GM21717 (cell line): ENCODE measurements at regions not wholly inside any gene's neighbourhood (a gene's known extent, or its start where the extent isn't known, plus 50 kb on each side); places are given as distances from the start of the nearest gene placed in this dataset.
"Not testable (repeated sequence)": the region's sequence is repeated elsewhere in the genome, so short reads cannot be mapped to it uniquely, and the experiment has no call there.

Experiments
- ATAC-seq: cut with Tn5 transposase; IDR thresholded peaks from one replicate; pipeline ENCODE4 v1.9.1; 2021; ENCODE audit warnings: mild to moderate bottlenecking, moderate library complexity; ENCODE audit not compliant: unreplicated experiment

GRCh38 chr14:58725871-58726270, 88.1 kb downstream of the DACT1 start:
- no peak for ATAC-seq

DNA sequence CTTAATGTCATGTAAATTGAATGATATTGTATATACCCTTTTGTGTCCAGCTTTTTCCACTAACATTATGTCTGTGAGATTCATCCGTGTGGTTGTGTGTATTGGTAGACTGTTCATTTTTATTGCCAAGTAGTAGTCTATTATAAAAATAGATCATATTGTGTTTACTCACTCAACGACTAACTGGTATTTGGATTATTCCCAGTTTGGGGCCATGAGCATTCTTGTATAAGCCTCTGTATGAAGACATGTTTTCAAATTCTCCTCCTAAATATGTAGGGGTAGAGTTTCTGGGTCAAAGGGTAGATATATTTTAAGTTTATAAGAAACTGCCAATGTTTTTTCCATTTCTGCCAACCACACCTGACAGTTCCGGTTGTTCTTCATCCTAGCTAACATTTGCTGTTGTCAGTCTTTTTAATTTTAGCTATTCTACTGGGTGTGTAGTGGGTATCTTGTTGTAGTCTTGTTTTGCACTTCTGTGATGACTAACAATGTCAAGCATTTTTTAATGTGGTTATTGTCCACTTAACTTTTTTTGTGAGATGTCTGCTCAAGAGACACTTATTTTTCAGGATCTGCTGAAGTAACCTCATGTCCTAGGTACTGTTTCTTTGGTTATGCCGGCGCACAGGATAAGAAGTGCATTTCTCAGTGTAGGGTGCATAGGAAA, 93.2 kb downstream of the DACT1 start:
- ATAC-seq = no peak

- ATAC-seq = no peak
These were observed 93.9 kb downstream of the DACT1 start for GRCh38 chr14:58731465-58732293.

- ATAC-seq = no peak
These were observed 94.6 kb downstream of the DACT1 start for GRCh38 chr14:58732387-58732786.

DNA sequence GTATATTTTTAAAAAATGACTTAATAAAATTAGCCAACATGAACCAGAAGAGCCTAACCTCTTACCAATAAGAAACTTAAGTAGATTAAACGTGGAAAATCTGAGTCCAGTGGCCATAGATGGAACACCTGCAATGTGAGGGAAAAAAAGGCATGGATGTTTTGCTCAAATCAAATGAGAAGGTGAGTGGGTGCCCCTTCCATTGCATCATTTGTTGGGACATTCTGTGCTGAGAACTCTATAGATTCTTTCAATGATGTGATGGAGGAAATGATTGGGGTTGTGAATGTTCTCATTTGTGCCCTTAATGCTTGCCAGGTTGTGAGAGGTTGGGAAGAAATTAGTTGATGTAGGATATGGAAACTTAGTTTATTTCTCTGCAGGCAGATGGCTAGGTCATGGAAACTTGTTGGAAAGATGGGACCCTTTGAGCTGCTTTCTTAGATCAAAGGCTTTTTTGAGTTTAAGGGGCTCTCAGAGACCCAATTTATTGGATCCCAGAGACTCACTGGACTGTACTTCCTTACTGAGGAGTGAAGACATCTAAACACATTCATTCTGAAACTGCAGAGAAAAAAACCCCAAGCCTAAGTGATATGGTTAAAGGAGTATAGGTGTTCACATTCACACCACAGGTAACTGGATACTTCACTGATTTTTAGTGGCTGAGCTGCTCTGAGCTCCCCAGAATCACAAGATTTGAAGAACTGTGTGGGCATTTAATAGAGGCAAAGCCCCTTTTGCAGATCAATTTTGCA, 95.9 kb downstream of the DACT1 start:
- ATAC-seq = peak; percentile 53

GRCh38 chr14:58735596-58735995, 97.8 kb downstream of the DACT1 start:
- ATAC-seq = no peak

- no peak for ATAC-seq
These were observed 98.8 kb downstream of the DACT1 start for GRCh38 chr14:58736606-58737005.

DNA sequence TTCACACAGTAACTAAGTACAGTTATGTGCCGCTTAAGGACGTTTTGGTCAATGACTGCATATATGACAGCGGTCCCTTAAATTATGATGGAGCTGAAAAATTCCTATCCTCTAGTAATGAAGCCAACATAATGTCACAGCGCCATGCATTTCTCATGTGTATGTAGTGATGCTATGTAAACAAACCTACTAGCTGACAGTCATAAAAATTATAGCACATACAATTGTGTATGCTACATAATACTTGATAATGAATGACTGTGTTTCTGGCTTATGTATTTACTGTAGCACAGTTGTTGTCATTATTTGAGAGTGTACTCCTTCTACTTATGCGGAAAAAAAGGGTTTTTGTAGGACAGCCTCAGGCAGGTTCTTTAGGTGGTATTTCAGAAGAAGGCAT, 99.7 kb downstream of the DACT1 start:
- no peak for ATAC-seq

DNA sequence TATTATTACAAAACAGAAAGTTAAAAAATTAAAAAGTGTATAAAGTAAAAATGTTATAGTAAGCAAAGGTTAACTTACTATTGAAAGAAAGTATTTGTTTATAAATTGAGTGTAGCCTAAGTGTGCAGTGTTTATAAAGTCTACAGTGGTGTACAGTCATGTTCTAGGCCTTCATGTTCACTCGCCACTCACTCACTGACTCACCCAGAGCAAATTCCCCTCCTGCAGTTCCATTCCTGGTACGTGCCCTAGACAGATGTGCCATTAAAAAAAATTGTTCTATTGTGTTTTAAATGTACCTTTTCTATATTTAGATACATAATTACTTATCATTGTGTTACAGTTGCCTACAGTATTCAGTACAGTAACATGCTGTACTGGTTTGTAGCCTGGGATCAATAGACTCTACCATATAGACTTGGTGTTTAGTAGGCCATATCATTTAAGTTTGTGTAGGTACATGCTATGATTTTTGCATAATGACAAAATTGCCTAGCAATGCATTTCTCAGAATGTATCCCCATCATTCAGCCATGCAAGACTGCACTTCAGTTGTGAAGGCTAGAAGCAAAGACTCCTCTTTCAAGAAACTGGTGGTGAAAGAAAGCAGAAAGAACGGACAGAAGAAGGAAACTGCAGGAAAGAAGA, 100.6 kb downstream of the DACT1 start:
- ATAC-seq = no peak

DNA sequence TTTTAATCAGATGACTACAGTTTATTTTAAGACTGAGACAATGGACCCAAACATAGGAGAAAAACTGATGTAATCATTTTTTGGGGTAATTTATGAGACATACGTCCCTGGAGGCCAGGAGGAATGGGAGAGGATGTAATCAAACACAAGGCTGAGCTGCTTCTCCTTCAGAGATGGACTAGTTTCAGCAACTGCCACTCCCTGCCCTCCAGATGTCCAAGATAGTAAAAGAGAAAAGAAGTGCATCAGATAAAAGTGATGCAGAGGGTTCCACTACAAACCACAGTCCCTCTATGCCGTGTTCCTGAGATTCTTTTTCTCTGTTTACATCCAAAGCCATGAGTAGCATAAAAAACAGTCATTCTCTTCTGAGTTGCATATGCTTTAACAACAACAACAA, 101.1 kb downstream of the DACT1 start:
- no peak for ATAC-seq

GRCh38 chr14:58739674-58740073, 101.9 kb downstream of the DACT1 start:
- peak; percentile 81 for ATAC-seq

DNA sequence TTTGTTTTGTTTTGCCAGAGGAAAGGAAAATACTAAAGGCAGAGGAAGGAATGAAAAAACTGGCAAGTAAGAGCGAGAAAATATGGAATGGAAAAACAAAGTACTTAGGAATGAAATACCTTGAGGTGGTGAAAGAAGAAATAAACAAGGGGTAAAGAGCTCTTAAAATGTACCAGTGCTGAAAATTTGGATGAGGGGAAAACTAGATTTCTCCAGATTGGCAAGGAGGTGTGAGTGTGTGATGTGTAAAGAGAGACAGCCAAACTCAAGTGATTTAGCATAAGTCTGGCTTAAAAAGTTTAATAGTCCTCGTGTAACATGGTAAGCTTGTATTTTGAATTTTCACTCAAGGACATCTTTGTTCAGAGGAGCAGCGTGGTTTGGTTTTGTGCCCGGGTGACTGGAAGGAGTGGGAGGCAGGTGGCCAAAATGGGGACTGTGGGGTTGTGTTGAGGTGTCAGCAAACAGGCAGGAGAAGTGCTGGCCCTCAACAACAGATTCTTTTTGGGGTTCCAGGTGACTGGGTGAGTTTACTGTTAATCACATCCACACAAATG, 102.7 kb downstream of the DACT1 start:
- no peak for ATAC-seq

GRCh38 chr14:58744801-58745394, 107.1 kb downstream of the DACT1 start:
- ATAC-seq = no peak

- no peak for ATAC-seq
These were observed 108.5 kb downstream of the DACT1 start for GRCh38 chr14:58746261-58746660.

GRCh38 chr14:58746701-58747100, 108.9 kb downstream of the DACT1 start:
- ATAC-seq = no peak

DNA sequence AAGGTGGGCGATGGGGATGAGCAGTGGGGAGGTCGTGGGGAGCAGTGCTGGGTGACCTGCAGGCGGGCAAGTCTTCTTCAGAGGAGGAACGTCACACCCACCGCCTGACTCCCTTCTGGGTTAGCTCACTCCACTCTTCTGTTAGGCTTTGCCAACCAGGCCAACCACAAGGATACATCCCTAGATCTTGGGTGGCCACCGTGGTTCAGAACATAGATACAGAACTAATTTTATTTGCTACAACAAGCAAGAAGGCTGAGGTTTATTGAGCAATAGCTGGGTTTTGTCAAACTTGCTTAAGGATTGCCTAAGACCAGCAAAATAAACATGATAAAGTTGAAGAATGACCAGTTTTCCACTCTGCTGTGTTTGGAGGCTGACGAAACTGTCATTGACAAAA, 109.4 kb downstream of the DACT1 start:
- no peak for ATAC-seq

- not testable (repeated sequence) for ATAC-seq
These were observed 110.5 kb downstream of the DACT1 start for GRCh38 chr14:58748251-58748650.

DNA sequence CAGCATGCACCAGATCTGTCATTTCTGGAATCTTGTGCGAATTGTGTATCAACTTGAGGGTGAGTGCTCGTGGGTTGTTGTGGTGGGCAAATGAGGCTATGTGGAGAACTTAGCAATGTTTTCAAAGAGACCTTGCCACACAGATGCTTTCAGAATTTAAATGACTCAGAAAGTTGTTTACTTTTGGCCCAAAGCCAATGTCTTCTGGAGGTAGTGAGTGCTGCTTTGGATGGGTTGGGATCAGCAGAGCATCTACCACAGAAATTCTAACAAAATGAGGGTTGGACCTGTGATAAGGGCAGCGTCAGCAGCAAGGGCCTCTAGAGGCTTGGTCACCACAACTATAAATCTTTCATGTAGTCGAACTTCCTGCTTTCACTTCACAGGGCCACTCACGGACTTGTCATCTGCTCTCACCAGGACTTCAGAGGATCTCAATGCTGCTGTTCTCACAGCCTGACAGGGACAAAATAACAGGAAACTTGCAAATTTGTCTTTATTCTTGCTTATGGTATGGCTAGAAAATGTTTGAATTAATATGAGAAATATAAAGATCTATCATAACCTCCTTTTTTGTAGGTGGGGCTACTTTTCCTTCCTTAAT, 111.4 kb downstream of the DACT1 start:
- peak; percentile 78 for ATAC-seq

GRCh38 chr14:58750321-58751269, 112.8 kb downstream of the DACT1 start:
- no peak for ATAC-seq
